Kidney (tissue), 13 donors: ENCODE measurements at regions not wholly inside any gene's neighbourhood (a gene's known extent, or its start where the extent isn't known, plus 50 kb on each side); places are given as distances from the start of the nearest gene placed in this dataset.

Experiments
- DNase-seq, 5 donors: peaks; one replicate each; pipeline ENCODE4 v3.0.0-alpha.2; 2013 to 2020
- FAIRE-seq: peaks from 2 replicates; lab custom pipeline; 2012; peaks lifted over from hg19 to GRCh38; lab: Jason Lieb, UNC
- H3K27ac ChIP-seq, 2 donors: one replicate each; pipeline ENCODE4 v1.7.0; 2013; ENCODE audit warnings: low read depth in 2 of 2, low read length in 2 of 2, inconsistent platforms in 1 of 2
- H3K27me3 ChIP-seq: one replicate; pipeline ENCODE4 v1.7.1; 2013; ENCODE audit warnings: low read length, inconsistent platforms; ENCODE audit not compliant: control insufficient read depth, insufficient read depth
- H3K36me3 ChIP-seq, 3 donors: one replicate each; pipeline versions ENCODE4 v1.7.0 to v1.7.1; 2013; ENCODE audit warnings: low read length in 3 of 3, control low read depth in 1 of 3, inconsistent platforms in 1 of 3; ENCODE audit not compliant: insufficient read depth in 3 of 3, control insufficient read depth in 2 of 3
- H3K4me1 ChIP-seq, 3 donors: one replicate each; pipeline versions ENCODE4 v1.7.0 to v1.7.1; 2013; ENCODE audit warnings: low read length in 3 of 3, inconsistent platforms in 1 of 3, low read depth in 1 of 3; ENCODE audit not compliant: control insufficient read depth in 2 of 3, insufficient read depth in 2 of 3
- H3K4me3 ChIP-seq, 3 donors: one replicate each; pipeline versions ENCODE4 v1.7.0 to v1.8.1; 2013; ENCODE audit warnings: low read length in 3 of 3, control low read depth in 1 of 3, inconsistent platforms in 1 of 3
- H3K9ac ChIP-seq, 3 donors: one replicate each; pipeline versions ENCODE4 v1.7.0 to v1.7.1; 2013; ENCODE audit warnings: low read length in 3 of 3, control low read depth in 1 of 3, inconsistent platforms in 1 of 3
- H3K9me3 ChIP-seq, 3 donors: one replicate each; pipeline versions ENCODE4 v1.7.0 to v1.7.1; 2013; ENCODE audit warnings: low read length in 3 of 3, control low read depth in 1 of 3, inconsistent platforms in 1 of 3; ENCODE audit not compliant: control insufficient read depth in 2 of 3, insufficient read depth in 1 of 3
- CTCF ChIP-seq: IDR thresholded peaks from 3 replicates; pipeline ENCODE4 v1.5.1; 2012; ENCODE audit warnings: mild to moderate bottlenecking, moderate library complexity, borderline replicate concordance; ENCODE audit not compliant: insufficient read depth; ENCODE audit errors: extremely low read depth
- intact Hi-C: fragments of 100-400 bp; cut with DNase I; formaldehyde crosslinking; loops from one replicate; pipeline ENCODE4 v1.11.1; 2022
- donor health status: control.
- donor health status: control.
- donor health status: control.
- donor health status: control.
- donor health status: control.
- donor health status: DM: yes; HTN: yes; CAD: no.
- donor health status: Normal renal cell carcinoma (clear cell type).

- Histone ChIP-seq H3K4me3 (no peak overlapping the region), H3K27ac (no peak overlapping the region), H3K4me1 (no peaks in the 10 kb centered on the region), H3K36me3 (no peaks in the 10 kb centered on the region), H3K9ac (no peak overlapping the region), H3K27me3 (no peaks in the 10 kb centered on the region), H3K9me3 (no peaks in the 10 kb centered on the region)
- FAIRE-seq (no peak), DNase-seq (no peak)
- TF ChIP-seq CTCF = no peak
- intact Hi-C loops = no loop called here
Observed at GRCh38 chr11:27842290-27842689, 142.0 kb upstream of the BDNF start.

GRCh38 chr11:27841023-27841422, 140.8 kb upstream of the BDNF start:
- Histone ChIP-seq H3K4me3 (no peak overlapping the region), H3K27me3 (no peaks in the 10 kb centered on the region), H3K9me3 (no peaks in the 10 kb centered on the region), H3K36me3 (no peaks in the 10 kb centered on the region), H3K4me1 (no peaks in the 10 kb centered on the region), H3K27ac (no peak overlapping the region), H3K9ac (no peak overlapping the region)
- TF ChIP-seq CTCF = no peak
- DNase-seq (no peak), FAIRE-seq (no peak)
- intact Hi-C loops = no loop called here

- Histone ChIP-seq H3K36me3 (no peaks in the 10 kb centered on the region), H3K27me3 (no peaks in the 10 kb centered on the region), H3K27ac (no peak overlapping the region), H3K9ac (no peak overlapping the region), H3K4me1 (no peaks in the 10 kb centered on the region), H3K4me3 (no peak overlapping the region), H3K9me3 (no peaks in the 10 kb centered on the region)
- TF ChIP-seq CTCF = peak; percentile 13
- DNase-seq (peak in 1 of 5 donors; percentile 5), FAIRE-seq (no peak)
- intact Hi-C loops = loop anchor here (10.0 kb wide), 1 partner anchor 685 kb away; no protein-coding TSS in a partner anchor
Observed at GRCh38 chr11:27839226-27839913, 139.1 kb upstream of the BDNF start.
